ENCODE measurements at regions not wholly inside any gene's neighbourhood (a gene's known extent, or its start where the extent isn't known, plus 50 kb on each side); places are given as distances from the start of the nearest gene placed in this dataset.

DNA sequence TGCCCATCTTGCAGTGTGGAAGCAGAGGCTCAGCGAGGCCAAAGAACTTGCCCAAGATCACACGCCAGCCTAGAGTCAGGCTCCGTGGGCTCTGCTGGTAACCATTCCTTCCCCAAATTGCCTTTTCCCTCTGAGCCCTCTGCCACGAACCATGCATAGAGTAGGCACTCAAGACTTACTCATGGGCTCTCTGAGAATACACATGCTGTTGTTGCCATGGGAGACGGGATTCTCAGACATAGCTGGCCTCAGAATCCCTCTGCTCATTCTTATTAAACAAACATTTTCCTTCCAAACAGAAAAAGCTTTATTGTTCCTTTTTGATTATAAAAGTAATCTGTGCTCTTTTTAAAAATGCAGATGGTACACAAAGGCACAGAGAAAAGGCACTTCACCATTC lies 52.5 kb upstream of the WSCD2 start:
- no TSS peak for BruUV-seq (replicated peaks)

DNA sequence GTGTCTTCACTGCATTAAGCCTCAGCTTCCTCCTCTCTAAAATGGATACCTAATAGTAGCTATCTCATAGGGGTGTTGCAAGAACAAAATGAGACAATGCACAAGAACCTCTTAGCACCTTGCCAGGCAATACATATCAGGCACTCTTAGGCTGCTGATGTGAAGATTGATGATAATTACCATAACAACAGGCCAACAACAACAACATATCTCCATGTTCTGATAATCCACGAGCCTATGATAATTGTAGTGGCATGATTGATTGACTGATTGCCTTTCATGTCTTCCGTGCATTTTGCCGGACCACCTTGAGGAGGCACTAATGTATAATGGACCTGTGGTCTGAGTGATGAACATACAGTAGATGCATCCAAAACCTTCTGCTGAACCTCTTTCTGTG lies 50.7 kb upstream of the WSCD2 start:
- H3K4me2 ChIP-seq (ENCODE audit: insufficient read depth, low read length): no peak overlapping the region
- H3K79me2 ChIP-seq (ENCODE audit: control insufficient read depth, insufficient read depth, low read length): no peaks in the 10 kb centered on the region
- no peaks in the 10 kb centered on the region for H4K20me1 ChIP-seq (replicated peaks; ENCODE audit: control insufficient read depth, insufficient read depth, low read length)
- ChIA-PET POLR2A (interaction anchor here (0.8 kb wide), 1 partner anchor 521 kb away, joined by 4 read pairs; no protein-coding TSS in a partner anchor), CTCF (ENCODE audit: low intra/inter-chr PET ratio) (interaction anchor here (0.8 kb wide), 1 partner anchor 116 kb away, joined by 3 read pairs; no protein-coding TSS in a partner anchor)
- WGBS (ENCODE audit: insufficient coverage, low coverage, missing lambda C conversion rate): 0% methylated on average over 3 of the region's 3 CpGs
- ATAC-seq: no peak
- no peaks in the 10 kb centered on the region for H3K9me1 ChIP-seq (ENCODE audit: control insufficient read depth, insufficient read depth, low read length)
- intact Hi-C loops (cut with micrococcal nuclease): no loop called here
- DNase-seq (ENCODE audit: extremely low read depth in 1 of 4, low spot score in 3 of 4): no peak
- no peaks in the 10 kb centered on the region for H3K4me1 ChIP-seq (replicated peaks in 1 of 2; ENCODE audit: control insufficient read depth in 2 of 2, insufficient read depth in 2 of 2, low read length in 2 of 2)
- peaks cover 2 to 17% of the 10 kb centered on the region in 2 experiments; a peak in 4 of 5 replicates for H3K27me3 ChIP-seq (ENCODE audit: control insufficient read depth in 2 of 2, insufficient read depth in 2 of 2, low read length in 2 of 2)
- H3K27ac ChIP-seq (ENCODE audit: extremely low read depth, low read depth, low read length): no peak overlapping the region
- H3K9me3 ChIP-seq (replicated peaks; ENCODE audit: control insufficient read depth, insufficient read depth, low read depth, low read length): no peaks in the 10 kb centered on the region
- no peak overlapping the region for H3K9ac ChIP-seq (ENCODE audit: insufficient read depth in 1 of 2, low read depth in 2 of 2, low read length in 2 of 2)
- H3K4me3 ChIP-seq: no peak overlapping the region
- no peak for FAIRE-seq
- in situ Hi-C loops (cut with MboI): no loop called here
- no peak overlapping the region for H2AFZ ChIP-seq (ENCODE audit: low read depth, low read length)
- no TSS peak for BruUV-seq (replicated peaks)
- no peaks in the 10 kb centered on the region for H3K36me3 ChIP-seq (ENCODE audit: control insufficient read depth, insufficient read depth, low read length)
- TF ChIP-seq RAD21 (CRISPR knock-in tag; conservative IDR thresholded peaks at IDR 0.05 in 1 of 2, IDR thresholded peaks at IDR 0.05 in 1 of 2): peak; percentile 17 to 44; a peak in 2 of 4 replicates

More for the DNA sequence above, 52.5 kb upstream of the WSCD2 start:
- Histone ChIP-seq H3K9me1 (ENCODE audit: control insufficient read depth, insufficient read depth, low read length) (no peaks in the 10 kb centered on the region), H3K4me3 (no peak overlapping the region), H2AFZ (ENCODE audit: low read depth, low read length) (no peak overlapping the region), H3K79me2 (ENCODE audit: control insufficient read depth, insufficient read depth, low read length) (no peaks in the 10 kb centered on the region), H3K36me3 (ENCODE audit: control insufficient read depth, insufficient read depth, low read length) (no peaks in the 10 kb centered on the region), H3K9me3 (replicated peaks; ENCODE audit: control insufficient read depth, insufficient read depth, low read depth, low read length) (no peaks in the 10 kb centered on the region), H3K4me2 (ENCODE audit: insufficient read depth, low read length) (no peak overlapping the region), H3K4me1 (replicated peaks in 1 of 2; ENCODE audit: control insufficient read depth in 2 of 2, insufficient read depth in 2 of 2, low read length in 2 of 2) (no peaks in the 10 kb centered on the region), H3K27me3 (ENCODE audit: control insufficient read depth in 2 of 2, insufficient read depth in 2 of 2, low read length in 2 of 2) (peaks cover 4 to 19% of the 10 kb centered on the region in 2 experiments; a peak in 3 of 5 replicates), H3K9ac (ENCODE audit: insufficient read depth in 1 of 2, low read depth in 2 of 2, low read length in 2 of 2) (no peak overlapping the region), H4K20me1 (replicated peaks; ENCODE audit: control insufficient read depth, insufficient read depth, low read length) (peaks cover 6% of the 10 kb centered on the region; the same call in 1 of the 2 replicates), H3K27ac (ENCODE audit: extremely low read depth, low read depth, low read length) (no peak overlapping the region)
- ATAC-seq (no peak), DNase-seq (ENCODE audit: extremely low read depth in 1 of 4, low spot score in 3 of 4) (no peak), FAIRE-seq (no peak)
- in situ Hi-C loops (cut with MboI): no loop called here
- ChIA-PET POLR2A (interaction anchor here (0.6 to 0.7 kb wide), 2 partner anchors 485 to 1718 kb away, joined by 3 to 4 read pairs; no protein-coding TSS in a partner anchor), CTCF (ENCODE audit: low intra/inter-chr PET ratio) (no interaction called here)
- 0% methylated on average over 5 of the region's 5 CpGs for WGBS (ENCODE audit: insufficient coverage, low coverage, missing lambda C conversion rate)
- intact Hi-C loops (cut with micrococcal nuclease): no loop called here
- TF ChIP-seq SRSF7 (optimal IDR thresholded peaks at IDR 0.05; ENCODE audit: low read depth, low read length) (no peak), L3MBTL2 (IDR thresholded peaks at IDR 0.05) (no peak), ZNF175 (CRISPR knock-in tag; IDR thresholded peaks at IDR 0.05; ENCODE audit: low read depth) (no peak), TAF7 (tag; IDR thresholded peaks at IDR 0.05) (no peak), ILF3 (IDR thresholded peaks at IDR 0.05; ENCODE audit: borderline replicate concordance) (no peak), RFX1 (IDR thresholded peaks at IDR 0.05) (peak; percentile 38; the same call in 1 of the 2 replicates)
- TF ChIP-seq, protein P1, sequence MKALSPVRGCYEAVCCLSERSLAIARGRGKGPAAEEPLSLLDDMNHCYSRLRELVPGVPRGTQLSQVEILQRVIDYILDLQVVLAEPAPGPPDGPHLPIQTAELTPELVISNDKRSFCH (CRISPR knock-in tag; IDR thresholded peaks at IDR 0.05): no peak
- TF ChIP-seq, protein P1 (tag; IDR thresholded peaks at IDR 0.05): no peak
- TF ChIP-seq, protein P2, sequence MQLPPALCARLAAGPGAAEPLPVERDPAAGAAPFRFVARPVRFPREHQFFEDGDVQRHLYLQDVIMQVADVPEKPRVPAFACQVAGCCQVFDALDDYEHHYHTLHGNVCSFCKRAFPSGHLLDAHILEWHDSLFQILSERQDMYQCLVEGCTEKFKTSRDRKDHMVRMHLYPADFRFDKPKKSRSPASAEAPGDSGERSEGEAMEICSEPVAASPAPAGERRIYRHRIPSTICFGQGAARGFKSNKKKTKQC (CRISPR knock-in tag; IDR thresholded peaks at IDR 0.05): no peak

All from K562 (cell line).